Ovary (tissue), 3 donors: ENCODE measurements at regions not wholly inside any gene's neighbourhood (a gene's known extent, or its start where the extent isn't known, plus 50 kb on each side); places are given as distances from the start of the nearest gene placed in this dataset.

Experiments used
- CTCF ChIP-seq, 3 donors: fragments of 450-650 bp in 2 of 3; fragments of 200-600 bp in 1 of 3; IDR thresholded peaks; one replicate each; pipeline versions ENCODE4 v1.5.1 to v1.8.0; 2016 to 2022; ENCODE audit warnings: antibody characterized with exemption in 3 of 3, mild to moderate bottlenecking in 1 of 3
- EP300 ChIP-seq: sonication (generic); formaldehyde crosslinking; IDR thresholded peaks from one replicate; pipeline ENCODE4 v1.6.1; 2017; ENCODE audit warnings: antibody characterized with exemption
- POLR2A ChIP-seq: fragments of 450-650 bp; IDR thresholded peaks from one replicate; pipeline ENCODE4 v1.6.1; 2017; ENCODE audit warnings: antibody characterized with exemption, mild to moderate bottlenecking, moderate library complexity
- donor health status: DM: no; HTN: no; CAD: no.

GRCh38 chr1:177824508-177824982 is 145.3 kb downstream of the SEC16B start:
- TF ChIP-seq CTCF (IDR thresholded peaks at IDR 0.05) (no peak), POLR2A (no peak), EP300 (no peak)
